ENCODE measurements at regions not wholly inside any gene's neighbourhood (a gene's known extent, or its start where the extent isn't known, plus 50 kb on each side); places are given as distances from the start of the nearest gene placed in this dataset.

GRCh38 chr5:52707616-52708015 is 80.1 kb upstream of the ITGA1 start:
- Histone ChIP-seq H3K9me3 (no peaks in the 10 kb centered on the region), H3K27ac (no peak overlapping the region), H3K4me1 (peaks cover 11% of the 10 kb centered on the region), H3K27me3 (ENCODE audit: low read depth) (no peaks in the 10 kb centered on the region), H3K4me3 (no peak overlapping the region), H3K36me3 (no peaks in the 10 kb centered on the region)
- ATAC-seq (no peak), DNase-seq (no peak)
- intact Hi-C loops (cut with DNase I), result no loop called here
- TF ChIP-seq CTCF (IDR thresholded peaks at IDR 0.05), result no peak

GRCh38 chr5:52708463-52708862 is 79.3 kb upstream of the ITGA1 start:
- H3K27ac ChIP-seq, result no peak overlapping the region
- H3K27me3 ChIP-seq (ENCODE audit: low read depth), result no peaks in the 10 kb centered on the region
- intact Hi-C loops (cut with DNase I), result no loop called here
- no peak for TF ChIP-seq CTCF (IDR thresholded peaks at IDR 0.05)
- DNase-seq (no peak), ATAC-seq (no peak)
- no peaks in the 10 kb centered on the region for H3K9me3 ChIP-seq
- no peak overlapping the region for H3K4me3 ChIP-seq
- peaks cover 11% of the 10 kb centered on the region for H3K4me1 ChIP-seq
- H3K36me3 ChIP-seq, result no peaks in the 10 kb centered on the region

- TF ChIP-seq CTCF (IDR thresholded peaks at IDR 0.05), result no peak
- Histone ChIP-seq H3K9me3 (no peaks in the 10 kb centered on the region), H3K27ac (peak overlapping the region; percentile 33), H3K36me3 (no peaks in the 10 kb centered on the region), H3K4me1 (peaks cover 11% of the 10 kb centered on the region), H3K27me3 (ENCODE audit: low read depth) (no peaks in the 10 kb centered on the region), H3K4me3 (no peak overlapping the region)
- DNase-seq, result no peak
- ATAC-seq, result peak; percentile 25 to 29
- intact Hi-C loops (cut with DNase I), result no loop called here
These were observed 78.4 kb upstream of the ITGA1 start for GRCh38 chr5:52709167-52709925.

- peak overlapping the region; percentile 33 for H3K27ac ChIP-seq
- no peaks in the 10 kb centered on the region for H3K36me3 ChIP-seq
- no peak for TF ChIP-seq CTCF (IDR thresholded peaks at IDR 0.05)
- intact Hi-C loops (cut with DNase I), result no loop called here
- H3K4me3 ChIP-seq, result no peak overlapping the region
- H3K9me3 ChIP-seq, result no peaks in the 10 kb centered on the region
- H3K27me3 ChIP-seq (ENCODE audit: low read depth), result no peaks in the 10 kb centered on the region
- H3K4me1 ChIP-seq, result peaks cover 11% of the 10 kb centered on the region
- ATAC-seq (no peak), DNase-seq (no peak)
These were observed 77.3 kb upstream of the ITGA1 start for GRCh38 chr5:52710310-52710971.

- DNase-seq (no peak), ATAC-seq (no peak)
- Histone ChIP-seq H3K36me3 (no peaks in the 10 kb centered on the region), H3K27me3 (ENCODE audit: low read depth) (no peaks in the 10 kb centered on the region), H3K27ac (no peak overlapping the region), H3K9me3 (no peaks in the 10 kb centered on the region), H3K4me3 (no peak overlapping the region), H3K4me1 (peaks cover 11% of the 10 kb centered on the region)
- intact Hi-C loops (cut with DNase I), result no loop called here
- no peak for TF ChIP-seq CTCF (IDR thresholded peaks at IDR 0.05)
These were observed 76.6 kb upstream of the ITGA1 start for GRCh38 chr5:52710972-52711596.

Data from lower lobe of right lung (tissue), 2 donors.